Ectodermal cell (in vitro differentiated cells): ENCODE measurements at regions not wholly inside any gene's neighbourhood (a gene's known extent, or its start where the extent isn't known, plus 50 kb on each side); places are given as distances from the start of the nearest gene placed in this dataset.

ENCODE experiments used
- H3K27ac ChIP-seq: 2 replicates; pipeline ENCODE4 v1.7.0; 2013; ENCODE audit warnings: mild to moderate bottlenecking, low read depth, low read length; ENCODE audit not compliant: insufficient read depth, poor library complexity, severe bottlenecking
- H3K27me3 ChIP-seq: 2 replicates; pipeline ENCODE4 v1.7.0; 2013; ENCODE audit warnings: mild to moderate bottlenecking, low read length; ENCODE audit not compliant: insufficient read depth, control insufficient read depth, poor library complexity, severe bottlenecking
- H3K36me3 ChIP-seq: one replicate; pipeline ENCODE4 v1.7.0; 2013; ENCODE audit warnings: low read length; ENCODE audit not compliant: control insufficient read depth, insufficient read depth
- H3K4me1 ChIP-seq: one replicate; pipeline ENCODE4 v1.7.0; 2013; ENCODE audit warnings: low read length; ENCODE audit not compliant: control insufficient read depth, insufficient read depth
- H3K4me3 ChIP-seq: 2 replicates; pipeline ENCODE4 v1.7.0; 2013; ENCODE audit warnings: low read depth, low read length, control low read depth; ENCODE audit not compliant: insufficient read depth
- H3K9me3 ChIP-seq: 2 replicates; pipeline ENCODE4 v1.7.0; 2013; ENCODE audit warnings: mild to moderate bottlenecking, low read length, moderate library complexity; ENCODE audit not compliant: control insufficient read depth
- WGBS, 2 experiments: methylation state at CpG; one replicate each; pipeline ENCODE4 v1.1.7; 2013; ENCODE audit warnings: missing lambda C conversion rate in 2 of 2; 5-methylcytosine and 5-hydroxymethylcytosine counted together

GRCh38 chr11:111194860-111195568, 50.5 kb upstream of the POU2AF2 start:
- Histone ChIP-seq H3K27ac (no peak overlapping the region), H3K4me3 (no peak overlapping the region), H3K27me3 (no peaks in the 10 kb centered on the region), H3K4me1 (no peaks in the 10 kb centered on the region), H3K9me3 (no peaks in the 10 kb centered on the region), H3K36me3 (no peaks in the 10 kb centered on the region)
- 77 to 81% methylated on average over 2 of the region's 2 CpGs for WGBS, 2 experiments

GRCh38 chr11:111193924-111194490, 51.5 kb upstream of the POU2AF2 start:
- no peaks in the 10 kb centered on the region for H3K4me1 ChIP-seq
- H3K4me3 ChIP-seq, result no peak overlapping the region
- no peaks in the 10 kb centered on the region for H3K9me3 ChIP-seq
- 89 to 95% methylated on average over 1 of the region's 1 CpG for WGBS, 2 experiments
- no peaks in the 10 kb centered on the region for H3K36me3 ChIP-seq
- H3K27ac ChIP-seq, result no peak overlapping the region
- H3K27me3 ChIP-seq, result no peaks in the 10 kb centered on the region

DNA sequence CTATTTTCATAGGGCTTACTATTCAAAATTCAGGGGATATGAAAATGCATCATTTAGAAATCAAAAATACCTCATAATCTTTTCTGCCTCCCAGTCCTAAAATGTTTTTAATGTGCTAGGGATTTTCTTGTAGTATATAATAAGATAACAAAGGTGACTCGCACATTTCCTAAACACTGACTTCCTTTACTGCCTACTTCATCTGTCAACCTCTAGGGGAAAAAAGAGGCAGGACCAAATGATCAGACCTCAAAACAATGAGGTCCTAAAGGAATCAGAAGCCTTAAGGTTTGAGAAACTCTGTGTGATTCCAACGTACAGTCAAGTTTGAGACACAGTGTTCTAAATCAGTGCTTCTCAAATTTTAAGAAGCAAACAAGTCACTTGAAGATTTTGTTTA, 56.1 kb upstream of the POU2AF2 start:
- no peaks in the 10 kb centered on the region for H3K36me3 ChIP-seq
- H3K9me3 ChIP-seq, result no peaks in the 10 kb centered on the region
- no peaks in the 10 kb centered on the region for H3K4me1 ChIP-seq
- WGBS, 2 experiments, result 90 to 97% methylated on average over 1 to 2 of the region's 2 CpGs
- H3K27me3 ChIP-seq, result no peaks in the 10 kb centered on the region
- H3K4me3 ChIP-seq, result no peak overlapping the region
- no peak overlapping the region for H3K27ac ChIP-seq

GRCh38 chr11:111186308-111186915, 59.1 kb upstream of the POU2AF2 start:
- H3K4me3 ChIP-seq, result no peak overlapping the region
- 96% methylated on average over 3 of the region's 3 CpGs; no CpG with 5 or more reads in 1 of the 2 experiments for WGBS, 2 experiments
- no peaks in the 10 kb centered on the region for H3K27me3 ChIP-seq
- no peak overlapping the region for H3K27ac ChIP-seq
- no peaks in the 10 kb centered on the region for H3K4me1 ChIP-seq
- no peaks in the 10 kb centered on the region for H3K36me3 ChIP-seq
- no peaks in the 10 kb centered on the region for H3K9me3 ChIP-seq

DNA sequence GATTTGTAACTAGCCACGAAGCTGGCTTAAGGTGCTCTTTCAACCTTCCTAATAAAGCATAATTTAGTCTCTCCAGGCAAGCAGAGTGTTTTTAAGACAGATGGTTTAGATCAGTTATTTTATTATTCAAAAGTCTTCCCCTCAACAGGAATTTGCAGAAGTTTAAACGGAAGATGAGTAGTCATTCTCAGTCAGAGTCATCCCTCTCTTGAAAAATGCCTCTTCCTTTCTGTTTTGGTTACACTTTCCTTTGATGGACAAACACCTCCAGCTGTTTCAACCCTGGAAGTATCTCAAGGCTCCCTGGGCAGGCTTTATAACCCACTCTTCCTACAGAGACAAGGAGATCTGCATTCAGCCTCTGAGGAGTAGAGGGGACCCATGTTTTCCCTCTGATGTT, 60.3 kb upstream of the POU2AF2 start:
- Histone ChIP-seq H3K4me1 (no peaks in the 10 kb centered on the region), H3K4me3 (no peak overlapping the region), H3K27ac (no peak overlapping the region), H3K27me3 (no peaks in the 10 kb centered on the region), H3K36me3 (no peaks in the 10 kb centered on the region), H3K9me3 (no peaks in the 10 kb centered on the region)
- 8 to 54% methylated on average over 1 to 2 of the region's 2 CpGs for WGBS, 2 experiments

DNA sequence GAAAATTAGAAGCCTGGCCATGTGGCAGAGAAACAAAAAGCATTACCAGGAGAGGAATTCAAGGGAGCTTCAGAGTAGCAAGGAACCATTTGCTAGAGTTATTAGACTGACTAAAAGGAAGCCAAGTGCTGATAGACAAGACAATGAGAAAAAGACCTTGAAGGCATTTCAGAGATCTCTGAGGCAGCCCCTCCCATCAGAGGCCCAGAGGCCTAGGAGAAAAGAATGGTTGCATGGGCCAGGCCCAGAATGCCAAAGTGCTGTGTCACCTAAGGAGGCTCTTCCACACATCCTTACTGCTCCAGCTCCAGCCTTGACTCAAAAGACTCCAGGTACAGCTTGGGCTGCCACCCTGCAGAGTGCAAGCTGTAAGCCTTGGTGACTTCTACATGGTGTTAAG, 61.8 kb upstream of the POU2AF2 start:
- Histone ChIP-seq H3K4me1 (no peaks in the 10 kb centered on the region), H3K9me3 (no peaks in the 10 kb centered on the region), H3K27me3 (no peaks in the 10 kb centered on the region), H3K27ac (no peak overlapping the region), H3K4me3 (no peak overlapping the region), H3K36me3 (no peaks in the 10 kb centered on the region)

- no peaks in the 10 kb centered on the region for H3K9me3 ChIP-seq
- H3K36me3 ChIP-seq, result no peaks in the 10 kb centered on the region
- H3K27ac ChIP-seq, result no peak overlapping the region
- WGBS, 2 experiments, result 75 to 76% methylated on average over 5 of the region's 5 CpGs
- no peaks in the 10 kb centered on the region for H3K27me3 ChIP-seq
- no peaks in the 10 kb centered on the region for H3K4me1 ChIP-seq
- no peak overlapping the region for H3K4me3 ChIP-seq
Measured at GRCh38 chr11:111179184-111179910, 66.2 kb upstream of the POU2AF2 start.

- no peaks in the 10 kb centered on the region for H3K27me3 ChIP-seq
- H3K4me1 ChIP-seq, result no peaks in the 10 kb centered on the region
- no peaks in the 10 kb centered on the region for H3K36me3 ChIP-seq
- no peaks in the 10 kb centered on the region for H3K9me3 ChIP-seq
- H3K4me3 ChIP-seq, result no peak overlapping the region
- no peak overlapping the region for H3K27ac ChIP-seq
Measured at GRCh38 chr11:111177037-111177871, 68.3 kb upstream of the POU2AF2 start.

GRCh38 chr11:111176603-111177002, 68.9 kb upstream of the POU2AF2 start:
- H3K36me3 ChIP-seq, result no peaks in the 10 kb centered on the region
- WGBS, 2 experiments, result 88 to 92% methylated on average over 4 of the region's 4 CpGs
- no peak overlapping the region for H3K27ac ChIP-seq

More at GRCh38 chr11:111176603-111177002, 68.9 kb upstream of the POU2AF2 start:
- Histone ChIP-seq H3K27me3 (no peaks in the 10 kb centered on the region), H3K4me3 (no peak overlapping the region), H3K9me3 (no peaks in the 10 kb centered on the region), H3K4me1 (no peaks in the 10 kb centered on the region)
